ENCODE measurements at regions not wholly inside any gene's neighbourhood (a gene's known extent, or its start where the extent isn't known, plus 50 kb on each side); places are given as distances from the start of the nearest gene placed in this dataset.

DNA sequence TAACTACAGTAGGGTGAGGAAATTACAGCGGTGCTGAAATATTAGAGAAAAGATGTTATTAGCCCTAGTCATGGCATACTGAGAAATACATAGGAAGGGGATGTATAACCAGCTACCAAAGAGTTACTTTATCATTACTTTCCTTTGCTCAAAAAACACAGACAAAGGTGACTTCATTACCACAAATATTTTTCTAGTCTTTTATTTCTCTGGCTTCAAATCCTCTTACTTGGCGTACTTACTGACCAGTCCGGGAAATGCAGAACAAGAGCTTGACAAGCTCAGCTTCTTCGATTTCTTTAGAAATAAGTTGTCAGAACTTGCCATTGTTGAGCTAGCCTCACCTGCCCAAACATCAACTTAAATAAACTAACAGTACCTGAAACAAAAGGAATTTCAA, 142.1 kb upstream of the TMCO5A start:
- DNase-seq = no peak

DNA sequence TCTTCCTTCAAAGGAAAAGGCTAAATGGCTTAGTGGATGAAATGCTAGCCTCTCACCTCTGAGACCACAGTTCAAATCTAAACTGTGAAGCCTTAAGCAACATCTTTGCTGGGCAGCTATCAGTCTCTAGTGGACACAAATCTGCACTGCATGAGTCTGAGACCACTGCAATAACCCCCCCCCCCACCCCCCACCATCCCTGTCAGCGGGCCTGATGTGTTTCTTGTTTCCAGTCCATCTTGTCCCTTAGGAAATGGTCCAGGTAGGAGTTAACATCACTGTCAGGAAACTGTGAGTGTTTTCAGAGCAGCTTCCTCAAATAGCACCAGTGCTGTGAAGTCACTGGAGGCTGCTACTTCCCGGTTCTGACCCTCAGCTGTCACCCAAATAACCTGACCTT, 140.6 kb upstream of the TMCO5A start:
- DNase-seq = no peak

- DNase-seq = no peak
Observed at GRCh38 chr15:37794947-37795346, 139.5 kb upstream of the TMCO5A start.

DNA sequence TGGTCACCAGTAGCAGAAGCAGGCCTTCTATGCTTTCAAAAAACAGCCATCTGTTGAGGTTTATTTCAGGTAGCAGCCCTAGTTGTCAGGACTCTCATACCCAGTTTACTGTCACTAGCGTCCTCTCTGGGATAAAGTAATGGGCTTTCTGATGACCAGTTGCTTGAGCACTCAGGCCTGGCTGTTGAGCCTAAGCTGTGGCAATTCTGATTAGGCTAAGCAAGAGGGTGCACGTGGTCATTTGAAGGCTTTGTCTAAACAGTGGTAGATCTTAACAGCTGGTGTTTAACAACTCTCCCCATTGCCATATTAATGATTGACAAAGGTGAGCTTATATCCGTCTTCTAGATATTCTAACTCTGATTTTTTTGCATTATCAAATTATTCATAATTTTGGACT, 132.9 kb upstream of the TMCO5A start:
- DNase-seq = no peak

- DNase-seq = no peak
Observed at GRCh38 chr15:37806808-37807207, 127.6 kb upstream of the TMCO5A start.

DNA sequence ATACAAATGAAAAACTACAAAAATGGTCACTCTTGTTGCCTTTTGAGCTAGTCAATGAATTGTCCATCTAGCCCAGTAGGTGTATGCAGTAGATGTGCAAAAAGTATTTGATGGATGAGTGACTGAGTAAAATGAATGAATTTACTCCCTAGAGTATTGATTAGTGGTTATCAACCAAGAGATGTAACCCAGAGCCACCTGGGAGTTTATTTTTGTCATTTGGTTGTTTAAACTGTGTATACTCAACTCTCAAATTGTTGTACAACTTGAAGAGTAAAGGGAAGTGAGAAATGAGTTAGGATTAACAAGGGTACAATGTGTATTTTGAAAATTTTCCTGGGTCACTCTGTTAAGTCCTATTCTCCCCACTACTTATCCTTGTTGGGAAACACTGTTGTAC, 124.1 kb upstream of the TMCO5A start:
- no peak for DNase-seq

DNA sequence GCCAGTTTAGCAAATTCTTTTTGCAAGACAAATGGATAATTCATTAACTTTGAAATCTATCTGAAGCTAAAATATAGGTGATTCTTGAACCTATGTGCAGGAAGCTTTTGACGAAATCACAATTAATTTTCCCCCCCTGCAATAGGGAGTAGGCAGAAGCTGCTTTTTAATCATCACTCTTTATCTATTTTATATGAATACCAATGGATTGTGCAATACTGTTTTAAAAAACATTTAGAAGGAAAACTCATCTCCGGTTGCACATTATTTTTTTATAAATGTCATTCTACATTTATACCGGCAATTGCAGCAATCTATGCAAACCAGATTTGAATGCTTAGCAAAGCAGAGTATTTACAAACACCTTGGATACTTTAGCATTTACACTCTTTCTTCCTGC, 121.1 kb upstream of the TMCO5A start:
- DNase-seq = no peak

DNA sequence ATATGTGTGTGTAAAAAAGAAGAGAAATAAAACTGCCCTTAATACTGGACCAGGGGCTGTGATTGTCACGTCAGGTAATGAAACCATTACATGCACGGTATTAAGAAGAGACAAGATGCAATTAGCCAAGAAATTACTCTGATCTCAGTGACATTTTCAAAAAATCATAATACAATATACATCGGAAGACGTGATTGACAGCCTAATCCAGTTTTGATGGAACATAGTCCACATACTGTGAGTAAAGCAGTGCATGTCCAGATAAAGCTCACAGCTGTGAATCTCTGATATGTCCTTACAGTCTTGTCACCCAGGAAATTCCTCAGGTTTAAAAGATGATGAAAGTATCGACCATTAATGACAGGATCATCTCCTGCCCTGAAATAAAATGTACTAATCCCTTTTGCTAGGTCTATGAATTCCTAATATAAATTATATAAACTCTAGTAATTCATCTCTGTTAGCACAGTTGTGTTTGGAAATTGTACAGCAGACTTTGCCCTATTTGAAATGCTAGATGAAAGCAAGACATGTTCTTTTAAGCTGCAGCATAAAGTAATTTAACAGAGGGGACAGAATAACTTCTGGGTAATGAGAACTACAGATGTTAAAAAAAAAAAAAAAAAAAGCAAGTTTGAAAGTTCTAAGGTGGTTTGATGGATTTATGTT, 119.5 kb upstream of the TMCO5A start:
- no peak for DNase-seq

- DNase-seq = no peak
Observed at GRCh38 chr15:37818152-37818677, 116.2 kb upstream of the TMCO5A start.

GRCh38 chr15:37819191-37819590, 115.2 kb upstream of the TMCO5A start:
- no peak for DNase-seq

GRCh38 chr15:37820380-37821128, 113.9 kb upstream of the TMCO5A start:
- DNase-seq = no peak

DNA sequence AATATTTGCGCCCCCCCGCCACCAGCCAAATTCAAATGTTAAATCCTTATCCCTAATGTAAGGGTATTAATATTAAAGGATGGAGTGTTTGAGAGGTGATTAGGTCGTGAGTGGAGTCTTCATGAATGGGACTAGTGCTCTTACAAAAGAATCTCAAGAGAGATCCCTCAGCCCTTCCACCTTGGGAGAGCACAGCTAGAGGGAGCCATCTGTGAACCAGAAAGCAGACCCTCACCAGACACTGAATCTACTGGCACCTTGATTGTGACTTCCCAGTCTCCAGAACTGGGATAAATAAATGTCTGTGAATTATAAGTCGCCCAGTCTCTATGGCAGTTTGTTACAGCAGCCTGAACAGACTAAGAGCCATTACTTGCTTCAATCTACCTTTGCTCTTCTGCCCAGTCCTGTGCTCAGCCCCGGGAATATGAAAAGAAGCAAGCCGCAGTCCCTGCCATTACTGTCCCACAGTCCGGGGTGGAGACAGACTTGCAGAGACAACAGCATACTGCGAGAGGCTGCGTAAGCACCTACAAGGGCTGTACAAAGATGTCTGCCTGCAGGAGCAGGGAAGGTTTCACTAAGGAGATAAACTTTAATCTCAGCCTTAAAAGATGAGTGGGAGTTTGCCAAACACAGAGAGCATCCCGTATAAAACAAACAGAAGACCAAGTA, 110.7 kb upstream of the TMCO5A start:
- no peak for DNase-seq

DNA sequence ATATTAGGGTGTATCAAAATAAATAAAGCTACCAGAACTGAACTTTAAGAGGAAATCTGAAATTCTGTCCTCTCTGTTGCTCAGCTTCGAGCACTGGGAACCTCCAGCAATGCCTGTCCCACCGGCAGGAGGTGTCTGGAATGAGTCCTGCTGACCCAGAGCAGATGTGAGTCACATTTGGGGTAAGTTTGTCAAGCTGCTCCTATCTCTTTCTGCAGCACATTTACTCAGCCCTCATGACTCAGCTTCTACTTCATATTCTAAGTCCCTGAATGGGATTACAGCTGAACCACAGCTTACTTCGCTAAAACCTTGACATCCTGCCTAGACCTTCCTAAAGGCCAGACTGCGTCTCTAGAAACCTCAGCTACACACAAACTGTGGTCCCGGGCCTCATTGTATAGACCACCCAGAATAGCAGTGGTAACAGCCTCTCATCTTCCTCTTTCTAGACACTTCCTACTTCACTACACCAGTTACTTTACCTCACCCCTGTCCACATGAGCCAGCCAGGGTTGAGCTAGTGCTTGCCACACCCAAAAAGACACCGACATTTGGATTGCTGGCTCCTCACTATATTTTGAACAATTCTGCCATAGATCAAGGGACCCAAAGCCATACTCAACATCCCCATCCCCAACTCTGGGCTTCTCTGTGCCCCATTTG, 109.6 kb upstream of the TMCO5A start:
- no peak for DNase-seq

DNA sequence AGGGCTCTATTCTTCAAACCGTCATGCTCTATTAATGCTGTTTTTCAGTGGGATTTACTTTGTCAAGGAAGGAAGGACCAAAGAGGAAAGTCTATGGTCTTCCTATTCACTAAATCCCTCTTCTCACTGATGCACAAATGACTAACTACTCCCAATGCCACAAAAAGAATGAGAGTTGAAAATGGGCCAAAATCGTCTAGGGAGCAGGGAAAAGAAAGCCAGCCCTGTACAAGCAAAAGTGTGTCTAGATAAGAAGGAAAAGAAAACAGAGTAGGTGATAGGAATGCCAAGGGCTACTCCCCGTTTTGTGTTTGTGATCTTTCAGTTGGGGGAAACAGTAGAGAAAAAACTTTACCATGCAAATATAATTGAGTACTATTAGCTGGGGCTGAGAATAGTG, 97.2 kb upstream of the TMCO5A start:
- DNase-seq = no peak

DNA sequence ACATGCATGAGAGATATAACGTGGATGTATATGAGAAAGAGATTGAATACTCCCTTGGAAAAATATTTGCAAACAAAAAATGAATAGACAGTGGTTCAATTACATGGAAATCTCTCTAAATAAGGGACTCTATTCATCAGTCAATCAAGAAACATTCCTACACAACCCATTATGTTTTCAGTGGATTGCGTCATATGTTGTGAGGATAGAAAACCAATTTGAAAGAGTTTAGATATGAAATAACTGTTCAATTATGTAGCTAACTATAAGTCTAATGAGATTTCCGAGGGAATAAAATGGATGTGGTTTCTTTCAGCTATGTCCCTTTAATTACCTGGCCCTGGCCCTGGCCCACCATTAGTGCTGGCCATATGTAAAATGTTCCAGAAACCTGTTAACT, 86.7 kb upstream of the TMCO5A start:
- no peak for DNase-seq

GRCh38 chr15:37856109-37856508, 78.3 kb upstream of the TMCO5A start:
- DNase-seq = no peak

GRCh38 chr15:37860896-37861295, 73.5 kb upstream of the TMCO5A start:
- no peak for DNase-seq

DNA sequence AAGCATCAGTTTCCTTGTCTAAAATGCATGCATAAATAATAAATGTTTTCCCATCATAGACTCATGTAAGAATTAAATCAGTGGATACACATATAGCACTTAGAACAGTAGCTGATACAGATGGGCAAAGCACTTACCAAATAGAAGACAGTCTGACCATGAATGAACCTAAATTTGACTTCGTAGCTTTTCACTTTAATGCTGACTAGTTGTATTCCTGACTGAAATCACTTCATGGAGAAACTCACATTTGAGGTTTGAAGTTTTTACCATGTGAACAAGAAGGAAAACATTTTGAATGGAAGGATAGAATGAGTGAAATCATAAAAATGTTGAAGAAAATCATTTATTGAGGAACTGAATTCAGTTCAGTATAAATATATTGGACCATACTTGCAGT, 68.8 kb upstream of the TMCO5A start:
- DNase-seq = no peak

DNA sequence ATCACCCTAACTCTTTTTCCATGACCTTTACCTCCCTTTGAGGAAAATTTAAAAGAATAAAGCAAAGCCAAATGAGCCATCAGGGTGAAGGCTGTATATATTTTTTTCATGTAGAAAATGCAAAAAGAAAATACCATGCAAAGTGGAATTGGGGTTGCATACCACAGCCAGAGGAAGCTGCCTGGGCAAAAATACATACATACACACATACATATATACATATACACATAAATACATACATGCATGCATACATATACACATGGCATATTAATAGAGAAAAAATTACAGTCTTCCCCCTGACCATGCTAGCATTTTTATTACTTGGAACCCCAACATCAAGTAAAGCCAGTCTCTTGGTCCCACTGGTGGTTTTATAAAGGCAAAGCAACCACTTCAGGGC, 63.7 kb upstream of the TMCO5A start:
- DNase-seq = no peak

- peak; percentile 9 for DNase-seq
Observed at GRCh38 chr15:37872661-37873060, 61.8 kb upstream of the TMCO5A start.

DNA sequence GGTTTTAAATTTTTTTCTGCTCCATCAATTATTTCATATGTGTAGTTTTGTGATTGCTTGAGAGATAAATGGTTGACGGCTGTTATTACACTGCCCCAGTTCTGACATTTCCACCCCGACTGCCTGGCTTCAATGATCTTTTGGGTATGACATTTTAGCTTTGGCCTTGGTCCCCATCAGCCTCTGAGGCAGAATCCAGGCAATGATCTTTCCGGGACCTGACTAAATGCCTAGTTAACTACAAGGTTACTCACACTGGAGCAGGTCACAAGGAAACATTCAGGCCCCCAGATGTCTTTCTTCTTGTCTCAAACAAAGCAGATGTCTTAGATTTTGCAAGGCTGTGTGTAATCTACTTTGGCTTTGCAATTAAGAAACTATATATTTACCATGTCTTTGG, 61.1 kb upstream of the TMCO5A start:
- no peak for DNase-seq

- DNase-seq = no peak
Observed at GRCh38 chr15:37876900-37877299, 57.5 kb upstream of the TMCO5A start.

All from skin of body (tissue), 1 donor.